Fibroblast of the aortic adventitia (primary cell): ENCODE measurements at regions not wholly inside any gene's neighbourhood (a gene's known extent, or its start where the extent isn't known, plus 50 kb on each side); places are given as distances from the start of the nearest gene placed in this dataset.
A peak's percentile ranks its signal among the peaks of the same experiment; 100 is the strongest.
"Not testable (repeated sequence)": the region's sequence is repeated elsewhere in the genome, so short reads cannot be mapped to it uniquely, and the experiment has no call there.

Source experiments
- DNase-seq: peaks from one replicate; pipeline ENCODE4 v3.0.0-alpha.2; 2010; ENCODE audit warnings: low read depth
- H3K4me3 ChIP-seq: 2 replicates; pipeline ENCODE4 v1.5.1; 2011; ENCODE audit warnings: low read depth, mild to moderate bottlenecking, control low read depth, low read length, moderate library complexity
- CTCF ChIP-seq: IDR thresholded peaks from 2 replicates; pipeline ENCODE4 v1.5.1; 2011; ENCODE audit warnings: mild to moderate bottlenecking, low read length, control low read depth, inconsistent platforms; ENCODE audit not compliant: insufficient read depth

- TF ChIP-seq CTCF: no peak
- H3K4me3 ChIP-seq: no peak overlapping the region
- no peak for DNase-seq
Measured at GRCh38 chr13:23086968-23087623, 93.7 kb upstream of the SGCG start.

- DNase-seq: peak; percentile 11
- H3K4me3 ChIP-seq: no peak overlapping the region
- peak; percentile 54 for TF ChIP-seq CTCF
Measured at GRCh38 chr13:23087880-23088279, 92.9 kb upstream of the SGCG start.

GRCh38 chr13:23098161-23098907 is 82.4 kb upstream of the SGCG start:
- no peak for DNase-seq
- TF ChIP-seq CTCF: no peak
- no peak overlapping the region for H3K4me3 ChIP-seq

GRCh38 chr13:23105051-23105450 is 75.7 kb upstream of the SGCG start:
- no peak overlapping the region for H3K4me3 ChIP-seq
- no peak for TF ChIP-seq CTCF
- DNase-seq: no peak

GRCh38 chr13:23107665-23108064 is 73.1 kb upstream of the SGCG start:
- DNase-seq: no peak
- H3K4me3 ChIP-seq: no peak overlapping the region
- no peak for TF ChIP-seq CTCF

GRCh38 chr13:23119131-23119530 is 61.6 kb upstream of the SGCG start:
- H3K4me3 ChIP-seq: no peak overlapping the region
- no peak for TF ChIP-seq CTCF
- DNase-seq: no peak

GRCh38 chr13:23127540-23127939 is 53.2 kb upstream of the SGCG start:
- not testable (repeated sequence) for H3K4me3 ChIP-seq, DNase-seq
